GM12878 (cell line): ENCODE measurements at regions not wholly inside any gene's neighbourhood (a gene's known extent, or its start where the extent isn't known, plus 50 kb on each side); places are given as distances from the start of the nearest gene placed in this dataset.
"Not testable (repeated sequence)": the region's sequence is repeated elsewhere in the genome, so short reads cannot be mapped to it uniquely, and the experiment has no call there.

Source experiments
- ATAC-seq: fragments of 200-7000 bp; cut with Tn5 transposase; 3 replicates; pipeline ENCODE4 v1.9.1; 2020; ENCODE audit warnings: mild to moderate bottlenecking, moderate library complexity
- BruUV-seq: library from RNA; stranded (reverse); fragments of 400-500 nt; replicated peaks from 2 replicates; lab custom pipeline; 2021; lab: Mats Ljungman, UMichigan
- CTCF ChIA-PET: fragments of 300-600 bp; sonication (Branson Sonifier 250); formaldehyde crosslinking; extraction: SDS; loops from one replicate; lab custom pipeline; 2021; ENCODE audit warnings: inconsistent platforms; lab: Yijun Ruan, JAX
- POLR2A ChIA-PET: fragments of 350-600 bp; formaldehyde crosslinking; extraction: SDS; loops from one replicate; lab custom pipeline; 2021; ENCODE audit warnings: inconsistent platforms; lab: Charles Lee
- RAD21 ChIA-PET: fragments of 300-600 bp; sonication (Branson Sonifier 250); formaldehyde crosslinking; loops from one replicate; lab custom pipeline; 2023; ENCODE audit warnings: antibody characterized with exemption; ENCODE audit not compliant: unreplicated experiment; lab: Charles Lee
- SMC1A ChIA-PET: fragments of 300-600 bp; sonication (Branson Sonifier 250); formaldehyde crosslinking; loops from one replicate; lab custom pipeline; 2023; ENCODE audit not compliant: unreplicated experiment, uncharacterized antibody; lab: Charles Lee
- DNase-seq: peaks from one replicate; pipeline ENCODE4 v3.0.0-alpha.2; 2011; ENCODE audit warnings: low read depth, low spot score
- FAIRE-seq: peaks from 3 replicates; lab custom pipeline; 2011; peaks lifted over from hg19 to GRCh38; lab: Jason Lieb, UNC
- H2AFZ ChIP-seq: 2 replicates; pipeline ENCODE4 v1.6.0; 2011; ENCODE audit warnings: low read depth, low read length, control low read depth; ENCODE audit not compliant: control insufficient read depth
- H3K27ac ChIP-seq: 2 replicates; pipeline ENCODE4 v1.5.1; 2011; ENCODE audit warnings: control low read depth; ENCODE audit not compliant: control insufficient read depth, insufficient read depth
- H3K27me3 ChIP-seq, 2 experiments: replicated peaks in 1 of 2; 2 replicates each; pipeline versions ENCODE4 v1.6.0 to v1.6.1; 2011; ENCODE audit warnings: low read length in 1 of 2; ENCODE audit not compliant: control insufficient read depth in 2 of 2, insufficient read depth in 2 of 2
- H3K36me3 ChIP-seq, 2 experiments: 2 replicates each; pipeline ENCODE4 v1.5.1; 2011; ENCODE audit warnings: low read length in 1 of 2; ENCODE audit not compliant: control insufficient read depth in 2 of 2, insufficient read depth in 2 of 2
- H3K4me1 ChIP-seq: 2 replicates; pipeline ENCODE4 v1.6.1; 2011; ENCODE audit warnings: mild to moderate bottlenecking, low read length, moderate library complexity, mixed read lengths; ENCODE audit not compliant: control insufficient read depth, insufficient read depth
- H3K4me2 ChIP-seq: 2 replicates; pipeline ENCODE4 v1.6.0; 2011; ENCODE audit warnings: control low read depth; ENCODE audit not compliant: control insufficient read depth, insufficient read depth
- H3K4me3 ChIP-seq: fragments of 200-600 bp; sonication (generic); 2 replicates; pipeline ENCODE4 v1.5.1; 2016
- H3K79me2 ChIP-seq: 2 replicates; pipeline ENCODE4 v1.6.0; 2011; ENCODE audit warnings: low read length; ENCODE audit not compliant: control insufficient read depth, insufficient read depth
- H3K9ac ChIP-seq: 2 replicates; pipeline ENCODE4 v1.8.0; 2011; ENCODE audit warnings: low read length, control low read depth, mixed read lengths; ENCODE audit not compliant: control insufficient read depth, insufficient read depth
- H3K9me3 ChIP-seq: replicated peaks from 3 replicates; pipeline ENCODE4 v1.5.1; 2011; ENCODE audit warnings: mild to moderate bottlenecking, low read length; ENCODE audit not compliant: control insufficient read depth, insufficient read depth
- H4K20me1 ChIP-seq: 2 replicates; pipeline ENCODE4 v1.6.0; 2011; ENCODE audit not compliant: control insufficient read depth, insufficient read depth
- BCL3 ChIP-seq: IDR thresholded peaks from 2 replicates; pipeline ENCODE4 v1.6.1; 2011; ENCODE audit warnings: borderline replicate concordance, low read depth, mild to moderate bottlenecking, moderate library complexity, low read length; ENCODE audit not compliant: insufficient read depth, poor library complexity, severe bottlenecking
- NBN ChIP-seq: fragments of 450-650 bp; IDR thresholded peaks from 2 replicates; pipeline ENCODE4 v1.6.1; 2016
- NFYB ChIP-seq: IDR thresholded peaks from 2 replicates; pipeline ENCODE4 v1.6.1; 2011; ENCODE audit warnings: low read depth, mild to moderate bottlenecking, low read length, improper control_type of control experiment, moderate library complexity; ENCODE audit not compliant: insufficient read depth
- NRF1 ChIP-seq: conservative IDR thresholded peaks from 2 replicates; pipeline ENCODE4 v1.6.1; 2011; ENCODE audit warnings: mild to moderate bottlenecking, low read depth, low read length, improper control_type of control experiment
- PAX8 ChIP-seq: fragments of 450-650 bp; IDR thresholded peaks from 2 replicates; pipeline ENCODE4 v1.6.1; 2017; ENCODE audit warnings: mild to moderate bottlenecking, moderate library complexity
- STAT3 ChIP-seq: IDR thresholded peaks from 2 replicates; pipeline ENCODE4 v1.6.1; 2011; ENCODE audit warnings: low read depth, low read length, improper control_type of control experiment
- WGBS: methylation state at CpG from one replicate; pipeline ENCODE4 v1.1.6; 2016; ENCODE audit warnings: low lambda C conversion rate; ENCODE audit not compliant: insufficient replicate concordance, insufficient coverage; ENCODE audit errors: missing lambda C conversion rate; 5-methylcytosine and 5-hydroxymethylcytosine counted together
- in situ Hi-C: fragments of 300-500 bp; cut with MboI; formaldehyde crosslinking; loops from 9 replicates; pipeline ENCODE4 v1.14.3; 2018; ENCODE audit warnings: mixed read lengths
- intact Hi-C: fragments of 100-400 bp; cut with micrococcal nuclease; formaldehyde crosslinking; loops from one replicate; pipeline ENCODE4 v1.14.2; 2022; ENCODE audit not compliant: unreplicated experiment
- TF ChIP-seq, protein P1 (sequence below): IDR thresholded peaks from 2 replicates; pipeline ENCODE4 v1.6.1; 2012; ENCODE audit warnings: low read length, inconsistent platforms
- TF ChIP-seq, protein P2 (sequence below): IDR thresholded peaks from 2 replicates; pipeline ENCODE4 v1.6.1; 2011; ENCODE audit warnings: mild to moderate bottlenecking, low read depth, low read length, moderate library complexity; ENCODE audit not compliant: insufficient replicate concordance

- no peak for ATAC-seq
- ChIA-PET SMC1A (no interaction called here), POLR2A (no interaction called here)
- no peak for FAIRE-seq
- Histone ChIP-seq H3K9ac (no peak overlapping the region), H3K27me3 (no peaks in the 10 kb centered on the region; a peak in 1 of 4 replicates), H2AFZ (no peak overlapping the region), H3K36me3 (no peaks in the 10 kb centered on the region)
- BruUV-seq, result no TSS peak
- WGBS, result 27% methylated on average over 4 of the region's 4 CpGs
- in situ Hi-C loops (no loop called here), intact Hi-C loops (no loop called here)
- no peak for DNase-seq
- no peak for TF ChIP-seq NFYB
- TF ChIP-seq BCL3, result no peak
- no peak for TF ChIP-seq STAT3
- TF ChIP-seq, protein P1, sequence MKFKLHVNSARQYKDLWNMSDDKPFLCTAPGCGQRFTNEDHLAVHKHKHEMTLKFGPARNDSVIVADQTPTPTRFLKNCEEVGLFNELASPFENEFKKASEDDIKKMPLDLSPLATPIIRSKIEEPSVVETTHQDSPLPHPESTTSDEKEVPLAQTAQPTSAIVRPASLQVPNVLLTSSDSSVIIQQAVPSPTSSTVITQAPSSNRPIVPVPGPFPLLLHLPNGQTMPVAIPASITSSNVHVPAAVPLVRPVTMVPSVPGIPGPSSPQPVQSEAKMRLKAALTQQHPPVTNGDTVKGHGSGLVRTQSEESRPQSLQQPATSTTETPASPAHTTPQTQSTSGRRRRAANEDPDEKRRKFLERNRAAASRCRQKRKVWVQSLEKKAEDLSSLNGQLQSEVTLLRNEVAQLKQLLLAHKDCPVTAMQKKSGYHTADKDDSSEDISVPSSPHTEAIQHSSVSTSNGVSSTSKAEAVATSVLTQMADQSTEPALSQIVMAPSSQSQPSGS, result no peak
- TF ChIP-seq, protein P2, sequence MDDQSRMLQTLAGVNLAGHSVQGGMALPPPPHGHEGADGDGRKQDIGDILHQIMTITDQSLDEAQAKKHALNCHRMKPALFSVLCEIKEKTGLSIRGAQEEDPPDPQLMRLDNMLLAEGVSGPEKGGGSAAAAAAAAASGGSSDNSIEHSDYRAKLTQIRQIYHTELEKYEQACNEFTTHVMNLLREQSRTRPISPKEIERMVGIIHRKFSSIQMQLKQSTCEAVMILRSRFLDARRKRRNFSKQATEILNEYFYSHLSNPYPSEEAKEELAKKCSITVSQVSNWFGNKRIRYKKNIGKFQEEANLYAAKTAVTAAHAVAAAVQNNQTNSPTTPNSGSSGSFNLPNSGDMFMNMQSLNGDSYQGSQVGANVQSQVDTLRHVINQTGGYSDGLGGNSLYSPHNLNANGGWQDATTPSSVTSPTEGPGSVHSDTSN, result no peak
- no peak for TF ChIP-seq PAX8
- TF ChIP-seq NRF1, result no peak
- TF ChIP-seq NBN, result no peak
- TF ChIP-seq, all 136 proteins: peak for 0
- H3K9me3 ChIP-seq, result no peaks in the 10 kb centered on the region
- RAD21 ChIA-PET, result no interaction called here
- H3K4me1 ChIP-seq, result no peaks in the 10 kb centered on the region
- H3K4me2 ChIP-seq, result no peak overlapping the region
- no peak overlapping the region for H3K4me3 ChIP-seq
- H3K27ac ChIP-seq, result no peak overlapping the region
- CTCF ChIA-PET, result no interaction called here
- no peaks in the 10 kb centered on the region for H4K20me1 ChIP-seq
- H3K79me2 ChIP-seq, result no peaks in the 10 kb centered on the region
Measured at GRCh38 chr7:112587504-112587903, 106.7 kb downstream of the LSMEM1 start.

- RAD21 ChIA-PET, H3K79me2 ChIP-seq, H3K36me3 ChIP-seq, H4K20me1 ChIP-seq, H3K9ac ChIP-seq, H3K27ac ChIP-seq, H3K9me3 ChIP-seq, in situ Hi-C loops, H3K27me3 ChIP-seq, ATAC-seq, intact Hi-C loops, H3K4me1 ChIP-seq, H3K4me2 ChIP-seq, H3K4me3 ChIP-seq, BruUV-seq, FAIRE-seq, H2AFZ ChIP-seq, POLR2A ChIA-PET, DNase-seq: not testable (repeated sequence)
- SMC1A ChIA-PET, result interaction anchor here (0.6 kb wide), 1 partner anchor 1111 kb away, joined by 4 read pairs; no protein-coding TSS in a partner anchor
- 25% methylated on average over 4 of the region's 4 CpGs for WGBS
- CTCF ChIA-PET, result interaction anchor here (0.9 kb wide), 1 partner anchor 11 kb away, joined by 3 read pairs; no protein-coding TSS in a partner anchor
Measured at GRCh38 chr7:112592565-112593263, 111.9 kb downstream of the LSMEM1 start.
